ENCODE measurements at regions not wholly inside any gene's neighbourhood (a gene's known extent, or its start where the extent isn't known, plus 50 kb on each side); places are given as distances from the start of the nearest gene placed in this dataset.
"Not testable (repeated sequence)": the region's sequence is repeated elsewhere in the genome, so short reads cannot be mapped to it uniquely, and the experiment has no call there.

DNA sequence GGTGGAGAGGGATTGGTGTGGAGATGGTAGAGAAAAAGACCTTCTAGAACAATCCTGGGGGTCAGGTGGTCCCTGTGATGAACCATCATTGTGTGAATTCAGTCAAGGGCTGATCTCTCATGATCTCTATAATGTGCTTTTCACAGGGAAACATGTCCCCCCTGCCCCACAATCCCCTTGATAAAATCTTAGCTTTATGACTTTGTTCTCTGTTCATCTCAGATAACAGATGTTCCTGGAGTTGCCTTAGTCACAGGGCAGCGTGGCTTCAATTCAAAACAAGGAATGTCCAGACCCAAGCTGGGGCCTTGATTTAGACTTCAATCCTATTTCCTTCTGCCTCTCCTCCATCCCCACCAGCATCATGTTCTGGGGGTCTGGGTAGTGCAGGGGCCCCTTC lies 171.5 kb downstream of the CRLF3 start:
- ATAC-seq; intact Hi-C loops (cut with DNase I): not testable (repeated sequence)

DNA sequence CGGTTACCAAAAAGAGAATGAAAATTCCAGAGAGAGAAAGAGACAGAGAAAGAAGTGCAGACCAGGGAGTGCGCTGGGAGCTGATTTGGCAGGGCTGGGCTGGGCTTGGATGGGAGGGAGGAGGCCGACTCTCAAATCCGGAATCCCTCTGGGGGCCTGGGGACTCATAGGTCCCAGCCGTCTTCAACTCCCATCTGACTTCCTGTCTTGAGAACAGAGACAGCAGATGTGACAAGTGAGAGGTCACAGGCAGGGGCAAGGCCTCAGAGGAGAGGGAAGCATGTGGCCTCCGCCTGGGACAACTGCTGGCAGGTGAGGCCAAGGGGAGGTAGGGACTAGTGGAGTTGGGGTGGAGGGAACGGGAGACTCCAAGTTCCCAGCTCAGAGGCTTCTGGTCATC lies 172.9 kb downstream of the GOSR1 start:
- DNase-seq (ENCODE audit: low spot score); intact Hi-C loops (cut with DNase I); ATAC-seq: not testable (repeated sequence)

More for the DNA sequence above, 171.5 kb downstream of the CRLF3 start:
- DNase-seq (ENCODE audit: low spot score): not testable (repeated sequence)

DNA sequence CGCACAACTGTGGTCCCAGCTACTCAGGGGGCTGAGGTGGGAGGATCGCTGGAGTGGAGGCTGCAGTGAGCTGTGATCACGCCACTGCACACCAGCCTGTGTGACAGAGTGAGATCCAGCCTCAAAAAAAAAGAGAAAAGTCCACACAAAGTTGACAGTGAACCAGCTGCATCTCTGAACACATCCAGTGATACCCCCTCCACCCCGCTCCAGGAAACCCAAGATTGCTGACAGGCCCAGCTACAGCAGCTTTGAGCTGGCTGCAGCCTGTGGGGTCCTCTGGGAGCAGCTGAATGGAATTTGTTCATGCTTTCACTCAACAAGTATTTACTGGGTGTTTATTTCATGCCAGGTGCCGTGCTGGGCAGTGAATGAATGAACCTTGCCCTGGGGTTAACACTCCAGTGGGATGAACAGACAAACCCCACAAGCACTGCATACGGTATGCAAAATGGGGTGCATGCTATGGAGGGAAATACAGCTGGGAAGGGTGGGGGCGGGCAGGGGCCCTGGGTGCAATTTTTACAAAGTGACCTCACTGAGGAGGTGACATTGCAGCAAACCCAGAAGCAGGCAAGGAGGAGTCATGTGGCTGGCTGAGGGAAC lies 170.9 kb downstream of the GOSR1 start:
- DNase-seq (ENCODE audit: low spot score); intact Hi-C loops (cut with DNase I); ATAC-seq: not testable (repeated sequence)

DNA sequence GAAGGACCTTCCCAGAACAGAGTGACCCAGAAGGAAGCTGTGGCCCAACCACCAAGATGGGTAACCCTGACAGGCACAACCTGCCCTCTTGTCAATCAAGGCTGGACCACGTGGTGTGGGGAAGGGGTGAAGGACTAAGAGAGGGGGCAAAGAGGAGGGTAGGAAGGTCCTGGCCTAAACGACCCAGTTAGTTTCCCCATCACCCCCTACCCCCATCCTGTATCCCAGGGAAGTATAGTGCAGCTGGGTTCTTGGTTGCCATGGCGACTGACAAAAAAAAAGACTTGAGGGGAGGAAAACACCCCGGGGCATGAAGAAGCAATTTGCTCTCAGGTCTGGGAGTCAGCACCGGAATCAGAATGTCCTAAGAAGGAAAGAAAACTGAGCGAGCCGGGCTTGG lies 168.7 kb downstream of the GOSR1 start:
- ATAC-seq: peak; percentile 23
- intact Hi-C loops (cut with DNase I); DNase-seq (ENCODE audit: low spot score): not testable (repeated sequence)

GRCh38 chr17:30644713-30645112 lies 167.5 kb downstream of the GOSR1 start:
- DNase-seq (ENCODE audit: low spot score); intact Hi-C loops (cut with DNase I): not testable (repeated sequence)
- peak; percentile 40 for ATAC-seq

- DNase-seq (ENCODE audit: low spot score); intact Hi-C loops (cut with DNase I); ATAC-seq: not testable (repeated sequence)
These were observed 167.1 kb downstream of the GOSR1 start for GRCh38 chr17:30644287-30644686.

DNA sequence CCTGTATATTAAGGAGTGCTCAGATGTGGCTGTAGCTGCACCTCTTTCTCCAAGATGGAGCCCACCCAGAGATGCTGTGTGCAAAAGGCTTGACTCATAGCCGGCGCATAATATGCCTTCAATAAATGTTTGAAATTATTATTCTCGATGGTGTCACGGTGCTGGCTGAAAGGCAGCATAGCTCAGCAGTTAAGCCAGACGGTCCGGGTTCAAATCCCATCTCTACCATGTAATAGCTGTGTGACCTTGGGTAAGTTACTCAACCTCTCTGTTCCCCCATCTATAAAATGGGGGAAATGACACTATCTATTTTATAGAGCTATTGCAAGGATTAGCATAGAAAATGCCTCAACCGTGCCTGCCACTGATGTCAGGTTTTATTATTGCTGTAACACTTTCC lies 164.2 kb downstream of the GOSR1 start:
- DNase-seq (ENCODE audit: low spot score); ATAC-seq; intact Hi-C loops (cut with DNase I): not testable (repeated sequence)

GRCh38 chr17:30639391-30639790 lies 162.2 kb downstream of the GOSR1 start:
- DNase-seq (ENCODE audit: low spot score); ATAC-seq; intact Hi-C loops (cut with DNase I): not testable (repeated sequence)

DNA sequence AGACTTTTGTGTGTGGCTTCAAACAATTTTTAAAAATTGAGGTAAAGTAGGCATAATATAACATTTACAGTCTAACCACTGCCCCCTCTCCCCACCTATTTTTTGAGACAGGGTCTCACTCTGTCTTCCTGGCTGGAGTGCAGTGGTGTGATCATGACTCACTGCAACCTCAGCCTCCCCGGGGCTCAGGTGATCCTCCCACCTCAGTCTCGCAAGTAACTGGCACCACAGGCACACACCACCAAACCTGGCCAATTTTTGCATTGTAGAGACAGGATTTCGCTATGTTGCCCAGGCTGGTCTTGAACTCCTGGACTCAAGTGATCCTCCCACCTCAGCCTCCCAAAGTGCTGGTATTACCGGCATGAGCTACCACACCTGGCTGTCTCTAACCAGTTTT lies 161.8 kb downstream of the GOSR1 start:
- ATAC-seq; DNase-seq (ENCODE audit: low spot score); intact Hi-C loops (cut with DNase I): not testable (repeated sequence)

- DNase-seq (ENCODE audit: low spot score); ATAC-seq; intact Hi-C loops (cut with DNase I): not testable (repeated sequence)
These were observed 154.4 kb downstream of the GOSR1 start for GRCh38 chr17:30631651-30632050.

DNA sequence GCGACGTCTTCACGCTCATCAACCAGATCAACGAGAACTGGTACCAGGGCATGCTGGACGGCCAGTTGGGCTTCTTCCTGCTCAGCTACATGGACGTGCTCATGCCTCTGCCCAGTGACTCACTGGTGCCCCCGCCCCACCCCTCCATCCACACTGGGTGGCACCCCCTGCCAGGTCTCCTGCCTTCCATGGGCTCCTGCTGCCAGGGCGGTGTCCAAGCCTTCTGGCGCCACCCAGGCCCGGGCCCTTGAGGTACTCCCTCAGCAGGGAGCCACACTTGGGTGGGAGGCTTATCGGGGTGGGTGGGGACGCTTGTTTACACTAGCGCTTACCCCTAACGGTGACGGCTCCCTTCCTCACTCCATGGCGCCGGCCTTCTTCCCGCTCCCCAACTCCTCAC lies 148.2 kb downstream of the GOSR1 start:
- DNase-seq (ENCODE audit: low spot score); intact Hi-C loops (cut with DNase I): not testable (repeated sequence)
- peak; percentile 13 for ATAC-seq

DNA sequence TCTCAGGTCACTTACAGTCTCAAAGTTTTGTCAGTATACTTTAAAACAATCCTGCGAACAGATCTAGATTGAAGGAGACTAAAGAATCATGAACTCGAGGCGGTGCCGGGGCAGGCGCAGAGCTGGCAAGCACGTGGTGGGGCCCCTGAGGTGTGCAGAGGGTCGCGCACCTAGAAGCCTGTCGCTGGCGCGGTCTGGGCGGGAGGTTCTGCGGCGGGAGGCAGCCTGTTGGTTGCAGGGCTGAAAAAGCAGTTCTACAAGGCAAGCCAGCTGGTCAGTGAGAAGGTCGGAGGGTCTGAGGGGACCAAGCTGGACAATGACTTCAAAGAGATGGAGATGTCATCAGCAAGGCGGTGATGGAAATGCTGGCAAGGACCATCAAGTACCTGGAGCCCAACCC lies 147.0 kb downstream of the GOSR1 start:
- DNase-seq (ENCODE audit: low spot score); intact Hi-C loops (cut with DNase I); ATAC-seq: not testable (repeated sequence)

DNA sequence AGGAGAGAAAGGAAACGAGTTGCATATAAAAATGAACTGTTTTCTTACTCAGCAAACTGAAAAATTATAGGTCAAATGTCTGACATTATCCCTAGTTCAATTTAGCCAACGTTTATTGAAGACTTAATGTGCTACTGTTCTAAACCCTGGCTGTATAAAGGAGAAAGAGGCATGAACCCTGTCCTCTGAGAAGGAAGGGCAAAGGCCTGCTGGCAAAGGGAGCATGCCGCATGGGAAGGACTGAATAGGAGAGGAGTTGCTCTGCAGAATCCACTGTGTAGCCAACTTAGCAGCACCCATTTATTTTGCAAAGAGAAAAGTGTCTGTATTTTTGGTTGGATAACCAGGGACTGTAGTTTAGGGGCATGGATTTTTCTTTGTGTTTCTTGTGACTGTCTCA lies 132.5 kb downstream of the GOSR1 start:
- ATAC-seq; intact Hi-C loops (cut with DNase I); DNase-seq (ENCODE audit: low spot score): not testable (repeated sequence)

DNA sequence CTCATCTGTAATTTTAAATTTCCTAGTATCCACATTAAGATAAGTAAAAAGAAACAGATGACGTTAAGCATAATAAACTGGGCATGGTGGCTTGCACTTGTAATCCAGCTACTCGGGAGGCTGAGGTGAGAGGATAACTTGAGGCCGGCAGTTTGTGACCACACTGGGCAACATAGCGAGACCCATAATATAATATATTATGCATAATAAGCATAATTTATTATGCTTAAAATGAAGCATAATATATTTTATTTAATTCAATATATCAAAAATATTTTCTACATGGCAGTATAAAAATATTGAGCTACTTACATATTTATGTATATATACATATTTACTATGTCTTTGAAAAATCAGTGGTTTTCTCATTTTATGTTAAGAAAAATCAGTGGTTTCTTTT lies 128.3 kb downstream of the GOSR1 start:
- ATAC-seq: no peak
- intact Hi-C loops (cut with DNase I): no loop called here
- DNase-seq (ENCODE audit: low spot score): no peak

- no peak for ATAC-seq
- intact Hi-C loops (cut with DNase I): no loop called here
- no peak for DNase-seq (ENCODE audit: low spot score)
These were observed 127.8 kb downstream of the GOSR1 start for GRCh38 chr17:30605027-30605426.

GRCh38 chr17:30602396-30602795 lies 125.2 kb downstream of the GOSR1 start:
- ATAC-seq; intact Hi-C loops (cut with DNase I); DNase-seq (ENCODE audit: low spot score): not testable (repeated sequence)

GRCh38 chr17:30601984-30602383 lies 124.8 kb downstream of the GOSR1 start:
- DNase-seq (ENCODE audit: low spot score); ATAC-seq; intact Hi-C loops (cut with DNase I): not testable (repeated sequence)

GRCh38 chr17:30600830-30601494 lies 123.8 kb downstream of the GOSR1 start:
- intact Hi-C loops (cut with DNase I): no loop called here
- DNase-seq (ENCODE audit: low spot score): no peak
- peak; percentile 32 for ATAC-seq

DNA sequence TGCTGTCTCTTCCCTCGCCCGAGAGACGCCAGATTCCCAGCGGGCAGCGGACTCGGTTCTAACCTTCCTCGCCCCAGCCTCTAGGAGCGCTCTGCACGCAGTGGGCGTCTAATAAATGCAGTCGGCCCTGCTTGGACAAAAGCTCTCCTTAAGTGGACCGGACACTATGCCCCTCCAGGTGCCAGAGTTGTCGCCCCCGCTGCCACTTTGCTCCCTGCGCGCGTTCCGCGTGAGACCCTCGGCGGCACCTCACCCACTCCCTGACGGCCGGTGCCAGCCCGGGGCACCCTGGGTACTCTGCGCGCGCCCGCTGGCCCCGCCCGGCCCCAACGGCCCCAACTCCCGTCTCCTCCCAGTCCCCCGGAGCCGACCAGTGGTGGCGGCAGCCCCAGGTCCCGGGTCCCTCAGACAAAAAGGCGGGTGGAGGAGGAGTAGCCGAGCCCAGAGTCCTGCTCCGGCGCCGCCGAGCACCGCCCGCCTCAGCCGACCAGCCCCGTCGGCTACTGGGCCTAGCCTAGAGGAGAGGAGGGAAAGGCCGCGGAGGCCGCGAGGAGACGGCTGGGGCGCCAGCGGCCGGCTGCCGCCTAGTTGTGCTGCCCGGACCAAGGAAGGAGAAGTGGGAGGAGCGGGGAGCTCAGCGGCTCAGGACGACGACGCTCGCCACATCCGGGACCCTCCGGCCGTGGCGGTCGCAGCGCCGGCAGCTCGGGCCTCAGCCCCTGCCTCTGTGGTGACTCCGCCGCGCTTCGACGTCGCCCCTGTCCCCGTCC lies 123.0 kb downstream of the GOSR1 start:
- intact Hi-C loops (cut with DNase I): no loop called here
- ATAC-seq (peak; percentile 98), DNase-seq (ENCODE audit: low spot score) (peak; percentile 86)

Data from sciatic nerve (tissue), 2 donors.